Brain microvascular endothelial cell (primary cell): ENCODE measurements at regions not wholly inside any gene's neighbourhood (a gene's known extent, or its start where the extent isn't known, plus 50 kb on each side); places are given as distances from the start of the nearest gene placed in this dataset.

Experiments
- DNase-seq: peaks from one replicate; pipeline ENCODE4 v3.0.0-alpha.2; 2020
- H3K27ac ChIP-seq: fragments of 250-450 bp; sonication (Bioruptor Pico); 2 replicates; pipeline ENCODE4 v1.5.1; 2020; ENCODE audit warnings: mild to moderate bottlenecking, moderate library complexity
- H3K27me3 ChIP-seq: fragments of 250-450 bp; sonication (Bioruptor Pico); replicated peaks from 2 replicates; pipeline ENCODE4 v1.5.1; 2020; ENCODE audit warnings: mild to moderate bottlenecking
- H3K36me3 ChIP-seq: fragments of 250-450 bp; sonication (Bioruptor Pico); replicated peaks from 2 replicates; pipeline ENCODE4 v1.5.1; 2020; ENCODE audit warnings: mild to moderate bottlenecking
- H3K4me3 ChIP-seq: 2 replicates; pipeline ENCODE4 v1.5.1; 2011; ENCODE audit warnings: low read depth, mild to moderate bottlenecking, control low read depth, low read length, moderate library complexity
- in situ Hi-C: cut with HindIII; loops from 2 replicates; pipeline ENCODE4 v1.10.0; 2017; ENCODE audit warnings: low sequenced_read_pairs, low pct_ligation_motif_present
- TF ChIP-seq, protein P1 (sequence below): IDR thresholded peaks from 2 replicates; pipeline ENCODE4 v1.5.1; 2011; ENCODE audit warnings: low read depth, mild to moderate bottlenecking, moderate library complexity, low read length, control low read depth, inconsistent platforms; ENCODE audit errors: missing control alignments

DNA sequence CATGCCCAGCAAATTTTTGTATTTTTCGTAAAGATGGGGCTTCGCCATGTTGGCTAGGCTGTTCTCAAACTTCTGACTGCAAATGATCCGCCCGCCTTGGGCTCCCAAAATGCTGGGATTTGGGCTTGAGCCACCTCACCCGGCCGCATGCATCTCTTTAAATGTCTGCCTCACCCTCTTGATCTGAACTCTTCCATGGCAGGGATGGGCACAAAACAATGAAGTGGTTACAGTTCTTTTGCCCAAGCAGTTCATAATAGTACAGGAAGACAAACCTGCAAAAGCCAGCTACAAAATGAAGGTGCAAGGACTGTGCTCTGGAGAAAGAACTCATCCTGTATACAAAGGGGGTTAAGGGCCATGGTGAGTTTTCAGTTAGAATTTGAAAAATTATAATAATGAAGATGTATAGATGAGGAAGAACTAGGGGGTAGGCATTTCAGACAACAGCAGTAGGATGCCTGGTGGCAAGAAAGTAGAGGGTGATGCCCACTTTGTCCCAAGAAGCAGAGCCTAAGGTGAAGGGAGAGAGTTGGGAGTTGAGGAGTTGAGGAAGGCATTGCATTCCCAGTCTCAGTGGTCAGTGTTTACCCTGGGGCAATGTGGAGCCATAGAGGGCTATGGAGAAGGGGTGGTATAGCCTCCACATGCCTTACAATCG is 160.8 kb upstream of the MYCN start:
- H3K27me3 ChIP-seq = no peaks in the 10 kb centered on the region
- no peaks in the 10 kb centered on the region for H3K36me3 ChIP-seq
- no peak overlapping the region for H3K4me3 ChIP-seq
- no peak overlapping the region for H3K27ac ChIP-seq
- DNase-seq = no peak
- in situ Hi-C loops = no loop called here
- TF ChIP-seq, protein P1, sequence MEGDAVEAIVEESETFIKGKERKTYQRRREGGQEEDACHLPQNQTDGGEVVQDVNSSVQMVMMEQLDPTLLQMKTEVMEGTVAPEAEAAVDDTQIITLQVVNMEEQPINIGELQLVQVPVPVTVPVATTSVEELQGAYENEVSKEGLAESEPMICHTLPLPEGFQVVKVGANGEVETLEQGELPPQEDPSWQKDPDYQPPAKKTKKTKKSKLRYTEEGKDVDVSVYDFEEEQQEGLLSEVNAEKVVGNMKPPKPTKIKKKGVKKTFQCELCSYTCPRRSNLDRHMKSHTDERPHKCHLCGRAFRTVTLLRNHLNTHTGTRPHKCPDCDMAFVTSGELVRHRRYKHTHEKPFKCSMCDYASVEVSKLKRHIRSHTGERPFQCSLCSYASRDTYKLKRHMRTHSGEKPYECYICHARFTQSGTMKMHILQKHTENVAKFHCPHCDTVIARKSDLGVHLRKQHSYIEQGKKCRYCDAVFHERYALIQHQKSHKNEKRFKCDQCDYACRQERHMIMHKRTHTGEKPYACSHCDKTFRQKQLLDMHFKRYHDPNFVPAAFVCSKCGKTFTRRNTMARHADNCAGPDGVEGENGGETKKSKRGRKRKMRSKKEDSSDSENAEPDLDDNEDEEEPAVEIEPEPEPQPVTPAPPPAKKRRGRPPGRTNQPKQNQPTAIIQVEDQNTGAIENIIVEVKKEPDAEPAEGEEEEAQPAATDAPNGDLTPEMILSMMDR = no peak

DNA sequence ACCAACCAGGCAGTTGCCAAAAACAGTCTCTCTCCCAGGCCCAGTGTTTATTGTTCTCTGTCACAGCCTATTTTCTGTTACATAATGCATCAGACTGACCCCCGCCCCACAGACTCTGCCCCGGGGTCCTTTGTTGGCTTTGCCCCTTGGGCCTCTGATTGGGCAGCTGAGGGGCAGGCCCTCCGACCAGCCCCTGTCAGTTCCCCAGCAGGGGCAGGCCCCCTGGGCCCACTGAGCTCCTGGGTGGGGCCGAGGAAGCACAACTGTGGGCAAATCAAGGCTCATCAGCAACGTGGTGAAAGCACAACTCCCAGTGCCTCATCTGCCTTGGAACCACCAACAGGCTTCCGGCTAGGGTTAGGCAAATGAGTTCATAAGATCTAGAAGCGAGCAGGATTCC is 160.1 kb upstream of the MYCN start:
- DNase-seq = no peak
- H3K27ac ChIP-seq = no peak overlapping the region
- in situ Hi-C loops = no loop called here
- H3K27me3 ChIP-seq = no peaks in the 10 kb centered on the region
- H3K36me3 ChIP-seq = no peaks in the 10 kb centered on the region
- H3K4me3 ChIP-seq = no peak overlapping the region
- TF ChIP-seq, protein P1 = no peak

DNA sequence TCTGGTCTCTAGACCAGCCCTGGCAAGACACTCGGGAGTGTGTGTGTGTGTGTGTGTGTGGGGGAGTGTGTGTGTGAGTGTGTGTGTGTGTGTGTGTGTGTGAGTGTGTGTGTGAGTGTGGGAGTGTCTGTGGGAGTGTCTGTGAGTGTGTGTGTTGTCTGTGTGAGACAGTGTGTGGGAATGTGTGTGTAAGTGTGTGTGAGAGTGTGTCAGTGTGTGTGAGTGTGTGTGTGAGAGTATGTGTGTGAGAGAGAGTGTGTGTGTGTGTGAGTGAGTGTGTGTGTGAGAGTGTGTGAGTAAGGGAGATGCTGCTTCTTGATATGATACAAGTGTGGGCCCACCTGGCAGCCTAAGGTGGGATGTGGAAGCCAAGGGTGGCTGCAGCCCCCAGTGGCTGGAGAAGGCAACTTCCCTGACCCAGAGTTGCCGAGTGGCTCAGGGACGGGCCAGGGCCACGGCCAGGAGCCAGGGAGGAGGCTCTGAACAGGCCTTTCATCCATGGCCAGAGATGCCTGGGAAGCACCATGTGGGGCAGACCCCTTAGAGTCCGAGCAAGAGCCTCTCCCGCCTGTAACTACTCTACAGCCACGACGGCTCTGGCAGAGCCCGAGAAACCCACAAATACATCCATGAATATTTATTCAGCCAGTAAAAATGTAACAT is 159.3 kb upstream of the MYCN start:
- no peak for DNase-seq
- Histone ChIP-seq H3K4me3 (no peak overlapping the region), H3K36me3 (no peaks in the 10 kb centered on the region), H3K27me3 (no peaks in the 10 kb centered on the region), H3K27ac (no peak overlapping the region)
- TF ChIP-seq, protein P1 = no peak
- in situ Hi-C loops = no loop called here

DNA sequence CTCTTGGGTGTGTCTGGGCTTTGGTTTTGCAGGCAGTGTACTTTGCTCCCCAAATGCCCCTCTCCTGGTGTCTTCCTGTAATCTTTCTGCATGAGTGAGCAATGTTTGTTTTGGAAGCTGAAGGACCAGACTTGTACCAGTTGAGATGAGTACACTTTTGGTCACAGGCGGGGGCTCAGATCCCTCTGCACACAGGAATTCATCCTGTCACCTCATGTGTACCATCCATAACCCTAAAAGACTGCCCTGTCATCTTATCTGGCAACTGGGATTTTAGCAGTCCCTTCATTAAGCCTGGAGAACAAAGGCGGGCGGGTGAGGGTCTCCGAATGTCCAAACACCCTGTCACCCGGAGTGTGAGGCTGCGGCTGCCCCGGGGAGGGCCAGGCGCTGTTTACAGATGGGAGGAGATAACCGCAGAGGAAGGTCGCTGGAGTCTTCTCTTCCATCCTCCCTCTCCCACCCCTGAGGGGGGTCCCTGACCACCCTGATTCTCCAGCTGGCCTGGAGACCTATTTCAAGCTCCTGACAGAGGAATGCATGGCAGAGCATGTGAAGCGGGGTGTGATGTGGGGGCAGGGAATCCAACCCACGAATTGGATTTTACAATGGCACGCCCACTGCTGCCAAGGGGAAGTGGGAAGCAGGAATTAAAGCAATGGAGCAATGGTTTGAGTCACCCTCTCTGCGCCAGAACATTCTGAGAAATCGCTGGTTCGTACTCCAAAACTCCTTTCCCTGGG is 158.2 kb upstream of the MYCN start:
- Histone ChIP-seq H3K27ac (no peak overlapping the region), H3K36me3 (no peaks in the 10 kb centered on the region), H3K4me3 (no peak overlapping the region), H3K27me3 (no peaks in the 10 kb centered on the region)
- no peak for DNase-seq
- TF ChIP-seq, protein P1 = no peak
- in situ Hi-C loops = no loop called here

DNA sequence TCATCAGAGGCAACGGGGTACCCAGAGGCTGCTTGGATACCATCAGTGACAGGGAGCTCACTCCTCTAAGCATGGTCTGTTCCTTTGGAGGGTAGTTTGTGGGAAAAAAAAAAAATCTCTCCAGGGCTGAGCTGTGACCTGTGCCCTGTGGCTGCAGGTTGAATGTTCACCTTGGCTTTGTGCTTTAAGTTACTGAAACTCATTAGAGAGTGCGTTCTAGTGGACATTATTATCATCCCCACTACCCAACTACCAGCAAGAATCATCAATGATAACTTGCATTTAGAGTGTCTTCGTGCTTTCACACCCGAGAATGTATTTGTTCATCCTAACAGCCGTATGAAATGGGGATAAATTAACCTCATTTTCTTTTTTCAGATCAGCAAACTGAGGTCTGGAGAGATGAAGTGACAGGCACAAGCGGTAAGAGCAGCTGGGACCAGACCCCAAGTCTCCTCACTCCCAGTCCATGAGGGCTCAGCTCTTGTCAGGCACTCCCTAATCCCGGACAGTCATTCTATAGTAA is 157.5 kb upstream of the MYCN start:
- Histone ChIP-seq H3K36me3 (no peaks in the 10 kb centered on the region), H3K27ac (no peak overlapping the region), H3K27me3 (no peaks in the 10 kb centered on the region), H3K4me3 (no peak overlapping the region)
- no peak for DNase-seq
- TF ChIP-seq, protein P1 = no peak
- in situ Hi-C loops = no loop called here
